Stomach (tissue), 4 donors: ENCODE measurements at regions not wholly inside any gene's neighbourhood (a gene's known extent, or its start where the extent isn't known, plus 50 kb on each side); places are given as distances from the start of the nearest gene placed in this dataset.

Source experiments
- CTCF ChIP-seq, 7 experiments: fragments of 450-650 bp in 4 of 7; fragments of 200-600 bp in 3 of 7; sonication (generic) in 3 of 7; IDR thresholded peaks; one replicate each; pipeline ENCODE4 v1.5.1; 2016 to 2019; ENCODE audit warnings: antibody characterized with exemption in 7 of 7, control low read depth in 2 of 7, mild to moderate bottlenecking in 1 of 7
- POLR2A ChIP-seq, 4 donors: fragments of 450-650 bp; IDR thresholded peaks; one replicate each; pipeline ENCODE4 v1.6.1; 2016; ENCODE audit warnings: antibody characterized with exemption in 4 of 4, control low read depth in 2 of 4, mild to moderate bottlenecking in 1 of 4, moderate library complexity in 1 of 4

- TF ChIP-seq POLR2A (IDR thresholded peaks at IDR 0.05): no peak
- no peak for TF ChIP-seq CTCF (IDR thresholded peaks at IDR 0.05)
These were observed 148.9 kb upstream of the GPR12 start for GRCh38 chr13:26909477-26909876.
